K562 (cell line): ENCODE measurements at regions not wholly inside any gene's neighbourhood (a gene's known extent, or its start where the extent isn't known, plus 50 kb on each side); places are given as distances from the start of the nearest gene placed in this dataset.

Experiments
- CTCF ChIP-seq, 3 experiments: IDR thresholded peaks in 2 of 3; conservative IDR thresholded peaks in 1 of 3; 2 replicates each; pipeline ENCODE4 v1.5.1; 2011 to 2012; ENCODE audit warnings: low read length in 3 of 3, mild to moderate bottlenecking in 3 of 3, control low read depth in 2 of 3, improper control_type of control experiment in 1 of 3, inconsistent platforms in 1 of 3, low read depth in 1 of 3, mixed read lengths in 1 of 3, moderate library complexity in 1 of 3; ENCODE audit not compliant: insufficient read depth in 2 of 3
- EZH2 ChIP-seq: IDR thresholded peaks from 2 replicates; pipeline ENCODE4 v1.6.1; 2012; ENCODE audit warnings: low read depth, mild to moderate bottlenecking, inconsistent platforms, low read length, borderline replicate concordance
- MAX ChIP-seq: sonication (generic); formaldehyde crosslinking; IDR thresholded peaks from 2 replicates; pipeline ENCODE4 v1.9.0; 2022; ENCODE audit warnings: mild to moderate bottlenecking, missing genetic modification reagents
- MXI1 ChIP-seq: IDR thresholded peaks from 2 replicates; pipeline ENCODE4 v1.6.1; 2011; ENCODE audit warnings: low read depth, mild to moderate bottlenecking, improper control_type of control experiment, low read length
- POLR2A ChIP-seq: fragments of 450-650 bp; conservative IDR thresholded peaks from 2 replicates; pipeline ENCODE4 v1.6.1; 2016
- RBM39 ChIP-seq: fragments of 200-400 bp; formaldehyde crosslinking; optimal IDR thresholded peaks from 2 replicates; pipeline ENCODE3; 2018; ENCODE audit warnings: low read depth, low read length
- SRF ChIP-seq, 2 experiments: fragments of 250-450, 450-650 bp in 1 of 2; sonication (Bioruptor Pico) in 1 of 2; sonication (generic) in 1 of 2; formaldehyde crosslinking; IDR thresholded peaks; 2 replicates each; pipeline versions ENCODE4 v1.5.0 to v1.5.1; 2020 to 2022; ENCODE audit warnings: mild to moderate bottlenecking in 1 of 2, missing genetic modification reagents in 1 of 2
- TAF7 ChIP-seq: fragments of 450-650 bp; IDR thresholded peaks from 2 replicates; pipeline ENCODE4 v1.6.1; 2016; ENCODE audit warnings: missing genetic modification characterization, missing compliant biosample characterization
- ZBTB1 ChIP-seq: sonication (generic); formaldehyde crosslinking; IDR thresholded peaks from 2 replicates; pipeline ENCODE4 v1.8.1; 2023; ENCODE audit warnings: missing genetic modification reagents, low read depth, mild to moderate bottlenecking, borderline replicate concordance
- ZKSCAN8 ChIP-seq: fragments of 200-800 bp; sonication (Bioruptor generic); IDR thresholded peaks from 2 replicates; pipeline ENCODE4 v1.6.1; 2016; ENCODE audit warnings: missing genetic modification characterization, missing compliant biosample characterization
- ZNF197 ChIP-seq: fragments of 200-800 bp; sonication (Bioruptor generic); IDR thresholded peaks from 2 replicates; pipeline ENCODE4 v1.6.1; 2016; ENCODE audit warnings: low read depth, missing genetic modification characterization, missing compliant biosample characterization

- TF ChIP-seq TAF7 (tag) (no peak), CTCF (IDR thresholded peaks at IDR 0.05 in 2 of 3, conservative IDR thresholded peaks at IDR 0.05 in 1 of 3; ENCODE audit: insufficient read depth in 2 of 3, low read depth in 1 of 3, low read length in 3 of 3) (no peak), ZNF197 (CRISPR knock-in tag) (no peak), ZKSCAN8 (CRISPR knock-in tag) (no peak), EZH2 (no peak), POLR2A (no peak), SRF (CRISPR knock-in tag; IDR thresholded peaks at IDR 0.05) (no peak), ZBTB1 (CRISPR knock-in tag) (no peak), MAX (CRISPR knock-in tag) (no peak), MXI1 (no peak), RBM39 (no peak)
Measured at GRCh38 chr5:75961818-75962217, 121.4 kb upstream of the SV2C start.
